NAMALWA (cell line): ENCODE measurements at regions not wholly inside any gene's neighbourhood (a gene's known extent, or its start where the extent isn't known, plus 50 kb on each side); places are given as distances from the start of the nearest gene placed in this dataset.

ENCODE experiments used
- DNase-seq: peaks from one replicate; pipeline ENCODE4 v3.0.0-alpha.2; 2015; ENCODE audit warnings: low spot score

DNA sequence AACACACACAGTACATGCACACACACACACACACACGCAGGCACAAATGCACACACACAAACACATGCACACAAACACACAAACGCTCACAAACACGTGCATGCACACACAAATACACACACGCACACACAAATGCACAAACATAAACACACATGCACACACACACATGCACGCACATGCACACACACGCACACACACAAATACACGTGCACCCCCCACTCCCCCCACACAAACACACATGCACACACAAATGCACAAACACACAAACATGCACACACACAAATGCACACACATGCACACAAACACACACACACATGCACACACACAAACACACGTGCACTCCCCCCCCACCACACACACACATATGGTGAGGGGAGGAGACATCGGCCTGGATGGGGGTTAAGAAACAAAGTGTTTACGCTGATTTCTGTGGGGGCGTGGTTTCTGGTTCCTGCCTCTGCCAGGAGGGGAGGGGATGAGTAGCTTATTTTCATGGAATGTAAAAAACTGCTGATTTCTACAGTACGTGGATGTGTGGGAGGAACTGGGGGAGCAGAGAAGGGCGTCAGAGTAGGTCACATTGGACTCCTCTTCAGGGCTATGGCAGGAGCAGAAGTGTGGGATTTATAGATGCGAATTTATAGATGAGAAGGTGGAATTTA, 607.2 kb downstream of the QKI start:
- no peak for DNase-seq

GRCh38 chr6:164020142-164020541, 605.6 kb downstream of the QKI start:
- DNase-seq = no peak

DNA sequence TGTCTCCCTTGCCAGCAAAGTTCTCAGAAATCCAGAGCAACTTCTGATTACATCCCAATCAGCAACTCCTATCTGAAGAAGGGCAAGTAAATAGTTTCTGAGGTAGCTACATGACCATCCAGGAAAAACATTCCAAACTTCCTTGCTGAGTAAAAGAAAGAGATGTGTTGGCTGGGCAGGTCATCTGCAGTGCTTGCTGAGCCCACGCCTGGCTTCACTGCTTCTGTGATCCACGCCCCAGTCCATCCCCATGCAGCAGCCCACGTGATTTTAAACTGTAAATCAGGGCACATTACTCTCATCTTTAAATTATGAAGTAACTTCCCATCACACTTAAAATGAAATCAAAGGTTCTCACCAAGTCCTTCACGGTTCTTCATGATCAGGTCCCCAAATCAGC, 603.6 kb downstream of the QKI start:
- DNase-seq = no peak

DNA sequence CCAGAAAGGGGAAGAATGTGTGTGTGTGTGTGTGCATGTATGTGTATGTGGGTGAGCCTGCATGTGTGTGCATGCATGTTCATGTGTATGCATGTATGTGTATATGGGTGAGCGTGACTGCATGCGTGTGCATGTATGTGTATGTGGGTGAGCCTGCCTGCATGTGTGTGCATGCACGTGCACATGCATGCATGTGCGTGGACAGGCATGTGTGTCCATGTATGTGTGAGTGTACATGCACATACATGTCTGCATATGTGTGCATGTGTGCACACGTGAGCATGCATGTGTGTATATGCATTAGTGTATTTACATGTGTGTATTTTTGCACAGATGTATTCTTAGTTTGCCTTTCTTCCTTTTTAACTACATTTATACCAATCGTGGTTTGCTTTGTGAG, 601.5 kb downstream of the QKI start:
- no peak for DNase-seq

DNA sequence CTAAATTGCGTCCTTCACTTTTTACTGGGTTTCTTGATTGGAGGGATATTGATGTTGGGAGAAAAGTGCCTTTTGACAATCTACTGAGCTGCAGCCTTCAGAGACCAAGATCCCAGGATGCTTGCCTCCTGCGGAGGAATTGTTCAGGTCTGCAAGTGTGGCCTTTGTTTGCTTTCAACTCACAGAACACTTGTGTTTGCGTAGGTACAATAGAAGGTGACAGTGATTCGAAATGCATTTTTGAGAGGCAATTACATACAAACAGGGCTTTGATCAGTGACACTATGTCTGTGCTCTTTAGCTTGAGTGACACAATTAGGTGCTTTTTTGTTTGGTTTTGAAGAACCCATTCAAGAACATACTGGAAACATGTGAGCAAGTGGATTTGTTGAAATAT, 600.6 kb downstream of the QKI start:
- DNase-seq = no peak

DNA sequence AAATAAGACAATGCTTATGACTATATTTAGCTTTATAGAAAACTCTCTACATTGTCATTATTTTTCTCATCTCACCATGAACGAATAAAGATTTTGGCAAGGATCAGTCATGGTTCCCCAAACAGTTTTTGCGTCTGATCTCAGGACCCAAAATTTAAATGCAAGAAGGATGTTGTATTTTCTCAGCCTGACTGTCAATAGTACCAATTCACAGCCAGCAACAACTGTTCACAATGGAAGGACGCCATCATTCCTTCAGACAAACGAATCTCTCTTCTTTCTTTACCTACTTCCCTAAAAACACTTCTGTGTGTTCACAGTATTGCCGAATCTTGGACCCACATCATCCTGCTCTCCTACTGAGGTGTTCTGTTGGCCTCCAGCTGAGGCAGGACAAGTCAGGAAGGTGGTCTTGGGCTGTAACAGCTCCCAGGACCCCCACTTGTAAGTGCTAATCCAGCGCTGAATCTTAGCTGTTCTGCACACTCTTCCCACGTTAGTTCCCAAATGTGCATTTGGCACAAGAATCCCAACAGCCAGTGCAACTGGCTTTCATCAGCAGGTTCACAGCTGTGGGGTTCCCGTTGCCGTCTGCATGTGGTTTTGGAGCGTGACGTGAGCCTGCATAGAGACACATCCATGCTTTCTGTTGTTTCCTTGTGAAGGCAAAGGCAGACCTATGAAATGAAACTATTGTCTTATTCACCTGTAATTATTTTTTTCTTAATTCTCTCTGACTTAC, 600.0 kb downstream of the QKI start:
- DNase-seq = no peak

- no peak for DNase-seq
These were observed 599.1 kb downstream of the QKI start for GRCh38 chr6:164013480-164014208.

GRCh38 chr6:164011321-164011720, 596.8 kb downstream of the QKI start:
- DNase-seq = no peak

GRCh38 chr6:164010441-164011103, 596.1 kb downstream of the QKI start:
- no peak for DNase-seq

- no peak for DNase-seq
These were observed 594.4 kb downstream of the QKI start for GRCh38 chr6:164008902-164009301.

- no peak for DNase-seq
These were observed 593.4 kb downstream of the QKI start for GRCh38 chr6:164007881-164008280.

DNA sequence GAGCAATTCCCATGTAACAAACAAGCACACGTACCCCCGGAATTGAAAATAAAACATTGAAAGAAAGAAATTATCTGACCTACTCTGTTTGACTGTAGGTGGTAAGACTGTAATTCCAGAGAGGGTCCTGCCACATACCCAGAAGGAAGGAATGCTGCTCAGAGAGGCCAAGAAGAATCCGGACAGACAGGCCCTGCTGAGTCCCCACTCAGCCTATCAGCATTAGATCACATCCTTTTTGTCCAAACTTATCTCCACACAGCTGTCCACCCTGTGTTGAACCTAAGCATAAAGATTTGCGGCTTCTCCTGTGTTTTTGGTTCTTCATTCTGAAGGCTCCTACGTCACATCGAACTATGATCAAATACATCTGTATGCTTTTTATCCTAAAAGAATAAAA, 591.9 kb downstream of the QKI start:
- no peak for DNase-seq

- no peak for DNase-seq
These were observed 590.6 kb downstream of the QKI start for GRCh38 chr6:164005004-164005711.

- no peak for DNase-seq
These were observed 585.8 kb downstream of the QKI start for GRCh38 chr6:164000276-164000675.

GRCh38 chr6:163999475-164000125, 585.1 kb downstream of the QKI start:
- DNase-seq = no peak

GRCh38 chr6:163998496-163998895, 584.0 kb downstream of the QKI start:
- no peak for DNase-seq

- DNase-seq = no peak
These were observed 582.0 kb downstream of the QKI start for GRCh38 chr6:163996491-163996890.

DNA sequence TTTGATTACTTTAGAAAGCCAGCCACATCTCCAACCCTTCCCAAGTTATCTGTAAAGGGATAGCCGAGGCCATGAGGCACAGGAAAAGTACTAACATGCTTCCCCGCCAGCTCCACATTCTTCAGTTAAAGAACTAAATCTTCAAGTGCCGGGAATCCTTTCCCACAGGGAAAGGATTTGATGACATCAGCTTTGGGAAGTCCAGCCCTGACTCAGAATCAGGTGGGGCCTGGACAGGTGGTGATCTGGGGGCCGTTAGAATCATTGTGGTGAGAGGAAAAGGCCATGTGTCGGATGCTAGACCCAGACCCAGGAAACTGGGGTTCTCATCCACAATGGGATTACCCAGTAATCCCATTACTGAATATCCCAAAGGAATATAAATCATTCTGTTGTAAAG, 580.0 kb downstream of the QKI start:
- no peak for DNase-seq

- DNase-seq = no peak
These were observed 578.2 kb downstream of the QKI start for GRCh38 chr6:163992701-163993100.

DNA sequence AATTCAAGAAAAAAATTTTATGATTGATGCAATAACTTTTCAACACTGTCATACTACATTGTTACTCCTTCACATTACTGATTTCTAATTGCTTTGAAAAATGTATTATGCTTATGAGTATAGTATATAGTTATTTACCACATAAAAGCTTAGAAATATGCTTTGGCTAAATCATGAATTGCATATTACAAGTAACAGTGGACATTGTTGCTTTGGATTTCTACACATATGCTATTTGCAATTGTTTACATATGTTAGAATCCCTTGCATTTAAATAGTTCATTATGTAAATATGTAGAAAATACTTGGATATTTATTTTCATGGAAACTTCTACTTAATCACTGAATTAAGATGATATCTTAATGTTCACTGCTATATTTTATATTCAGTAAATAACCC, 577.5 kb downstream of the QKI start:
- DNase-seq = no peak

- DNase-seq = no peak
These were observed 576.8 kb downstream of the QKI start for GRCh38 chr6:163991321-163991720.

- DNase-seq = no peak
These were observed 571.8 kb downstream of the QKI start for GRCh38 chr6:163986313-163986712.
